HEK293T (cell line): ENCODE measurements at regions not wholly inside any gene's neighbourhood (a gene's known extent, or its start where the extent isn't known, plus 50 kb on each side); places are given as distances from the start of the nearest gene placed in this dataset.

Experiments used
- ELF4 ChIP-seq: fragments of 450-650 bp; IDR thresholded peaks from 2 replicates; pipeline ENCODE4 v1.6.1; 2017; ENCODE audit warnings: antibody characterized with exemption
- LEF1 ChIP-seq: fragments of 450-650 bp; IDR thresholded peaks from 2 replicates; pipeline ENCODE4 v1.6.1; 2017; ENCODE audit warnings: mild to moderate bottlenecking, borderline replicate concordance
- SUZ12 ChIP-seq: fragments of 450-650 bp; IDR thresholded peaks from 2 replicates; pipeline ENCODE4 v1.6.1; 2016; ENCODE audit warnings: mild to moderate bottlenecking

DNA sequence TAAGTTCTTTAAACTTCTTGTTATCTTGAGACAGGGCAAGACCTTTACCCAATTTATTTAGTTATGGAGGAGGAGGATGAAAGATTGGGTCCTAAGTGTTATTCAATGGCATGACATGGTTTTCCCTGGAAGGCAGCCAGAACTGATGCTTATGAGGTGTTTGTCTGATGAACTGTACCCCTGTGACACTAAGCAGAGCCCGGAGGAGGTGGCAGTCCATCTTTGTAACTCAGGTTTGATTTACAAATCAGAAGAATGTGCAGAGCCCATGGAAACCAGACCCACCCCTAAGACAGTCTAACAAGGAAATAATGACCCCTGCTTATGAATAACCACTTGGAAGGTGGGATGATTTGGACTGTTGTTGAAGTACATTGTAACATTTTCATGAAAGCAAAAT is 878.6 kb upstream of the NR2F2 start:
- TF ChIP-seq ELF4 (no peak), LEF1 (no peak), SUZ12 (no peak)
